Ovary (tissue), 7 donors: ENCODE measurements at regions not wholly inside any gene's neighbourhood (a gene's known extent, or its start where the extent isn't known, plus 50 kb on each side); places are given as distances from the start of the nearest gene placed in this dataset.
"Not testable (repeated sequence)": the region's sequence is repeated elsewhere in the genome, so short reads cannot be mapped to it uniquely, and the experiment has no call there.

Source experiments
- DNase-seq, 5 donors: peaks; one replicate each; pipeline ENCODE4 v3.0.0-alpha.2; 2019 to 2020
- H3K27ac ChIP-seq, 2 donors: fragments of 200-600 bp; one replicate each; pipeline versions ENCODE4 v1.5.1 to v1.8.0; 2019 to 2022
- H3K27me3 ChIP-seq: fragments of 200-600 bp; one replicate; pipeline ENCODE4 v1.8.0; 2022
- H3K36me3 ChIP-seq: fragments of 200-600 bp; sonication (generic); one replicate; pipeline ENCODE4 v1.5.1; 2019
- H3K4me1 ChIP-seq: one replicate; pipeline ENCODE4 v1.8.1; 2013; ENCODE audit warnings: mild to moderate bottlenecking, moderate library complexity; ENCODE audit not compliant: insufficient read depth
- H3K4me3 ChIP-seq: fragments of 200-600 bp; sonication (generic); one replicate; pipeline ENCODE4 v1.5.1; 2017
- H3K9me3 ChIP-seq, 2 donors: fragments of 200-600 bp in 1 of 2; sonication (generic) in 1 of 2; one replicate each; pipeline versions ENCODE4 v1.5.1 to v1.8.1; 2013 to 2019; ENCODE audit warnings: mild to moderate bottlenecking in 1 of 2, moderate library complexity in 1 of 2
- EP300 ChIP-seq: sonication (generic); formaldehyde crosslinking; IDR thresholded peaks from one replicate; pipeline ENCODE4 v1.6.1; 2017; ENCODE audit warnings: antibody characterized with exemption
- POLR2A ChIP-seq: fragments of 450-650 bp; IDR thresholded peaks from one replicate; pipeline ENCODE4 v1.6.1; 2017; ENCODE audit warnings: antibody characterized with exemption, mild to moderate bottlenecking, moderate library complexity
- WGBS, 3 donors: extraction: QIAGEN DNeasy Blood & Tissue Kit in 1 of 3; methylation state at CpG; one replicate each; pipeline versions ENCODE4 v1.1.5 to v1.1.7; 2013 to 2017; 5-methylcytosine and 5-hydroxymethylcytosine counted together
- intact Hi-C, 4 donors: fragments of 100-400 bp; cut with DNase I; formaldehyde crosslinking; loops; one replicate each; pipeline versions ENCODE4 v1.11.0 to v1.15.1; 2022 to 2023
- TF ChIP-seq, protein P1 (sequence below), 3 donors: fragments of 450-650 bp in 2 of 3; fragments of 200-600 bp in 1 of 3; IDR thresholded peaks; one replicate each; pipeline versions ENCODE4 v1.5.1 to v1.8.0; 2016 to 2022; ENCODE audit warnings: antibody characterized with exemption in 3 of 3, mild to moderate bottlenecking in 1 of 3
- donor health status: DM: no; HTN: no; CAD: no; lungs with moderate emphysema.
- donor health status: DM: no; HTN: no; CAD: no.
- donor health status: Bipolar disorder and iron deficiency.
- donor health status: DM: no; HTN: no; CAD: no.
- donor health status: DM: yes; HTN: yes; CAD: no.

DNA sequence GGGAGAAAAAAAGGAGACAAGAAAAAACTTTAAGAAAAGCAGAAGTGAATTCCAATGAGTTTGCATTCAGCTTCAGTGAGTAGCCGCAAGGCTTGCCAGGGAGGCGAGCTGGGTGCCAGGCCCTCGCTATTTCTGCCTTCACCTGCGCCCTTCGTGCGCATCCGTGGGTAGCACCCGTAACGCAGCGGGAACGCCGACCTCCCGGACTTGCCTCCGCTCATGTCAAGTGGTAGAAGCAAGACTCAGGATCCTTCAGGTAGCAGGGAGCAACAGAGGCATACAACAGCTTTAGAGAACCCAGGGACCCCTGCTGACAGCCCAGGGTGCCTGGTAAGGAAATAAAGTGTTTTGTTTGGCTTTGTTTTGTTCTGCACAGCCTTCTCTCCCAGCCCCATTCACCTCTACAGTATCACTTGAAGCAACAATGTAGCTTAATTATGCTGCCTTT lies 140.0 kb upstream of the BCOR start:
- Histone ChIP-seq H3K9me3 (no peaks in the 10 kb centered on the region), H3K27ac (no peak overlapping the region), H3K4me3 (no peak overlapping the region), H3K27me3 (no peaks in the 10 kb centered on the region), H3K4me1 (no peaks in the 10 kb centered on the region), H3K36me3 (no peaks in the 10 kb centered on the region)
- no peak for DNase-seq
- 48 to 69% (median 66%) methylated on average over 14 of the region's 14 CpGs for WGBS, 3 donors
- intact Hi-C loops, result no loop called here
- TF ChIP-seq EP300, result no peak
- TF ChIP-seq, protein P1, sequence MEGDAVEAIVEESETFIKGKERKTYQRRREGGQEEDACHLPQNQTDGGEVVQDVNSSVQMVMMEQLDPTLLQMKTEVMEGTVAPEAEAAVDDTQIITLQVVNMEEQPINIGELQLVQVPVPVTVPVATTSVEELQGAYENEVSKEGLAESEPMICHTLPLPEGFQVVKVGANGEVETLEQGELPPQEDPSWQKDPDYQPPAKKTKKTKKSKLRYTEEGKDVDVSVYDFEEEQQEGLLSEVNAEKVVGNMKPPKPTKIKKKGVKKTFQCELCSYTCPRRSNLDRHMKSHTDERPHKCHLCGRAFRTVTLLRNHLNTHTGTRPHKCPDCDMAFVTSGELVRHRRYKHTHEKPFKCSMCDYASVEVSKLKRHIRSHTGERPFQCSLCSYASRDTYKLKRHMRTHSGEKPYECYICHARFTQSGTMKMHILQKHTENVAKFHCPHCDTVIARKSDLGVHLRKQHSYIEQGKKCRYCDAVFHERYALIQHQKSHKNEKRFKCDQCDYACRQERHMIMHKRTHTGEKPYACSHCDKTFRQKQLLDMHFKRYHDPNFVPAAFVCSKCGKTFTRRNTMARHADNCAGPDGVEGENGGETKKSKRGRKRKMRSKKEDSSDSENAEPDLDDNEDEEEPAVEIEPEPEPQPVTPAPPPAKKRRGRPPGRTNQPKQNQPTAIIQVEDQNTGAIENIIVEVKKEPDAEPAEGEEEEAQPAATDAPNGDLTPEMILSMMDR (IDR thresholded peaks at IDR 0.05), result no peak
- no peak for TF ChIP-seq POLR2A

DNA sequence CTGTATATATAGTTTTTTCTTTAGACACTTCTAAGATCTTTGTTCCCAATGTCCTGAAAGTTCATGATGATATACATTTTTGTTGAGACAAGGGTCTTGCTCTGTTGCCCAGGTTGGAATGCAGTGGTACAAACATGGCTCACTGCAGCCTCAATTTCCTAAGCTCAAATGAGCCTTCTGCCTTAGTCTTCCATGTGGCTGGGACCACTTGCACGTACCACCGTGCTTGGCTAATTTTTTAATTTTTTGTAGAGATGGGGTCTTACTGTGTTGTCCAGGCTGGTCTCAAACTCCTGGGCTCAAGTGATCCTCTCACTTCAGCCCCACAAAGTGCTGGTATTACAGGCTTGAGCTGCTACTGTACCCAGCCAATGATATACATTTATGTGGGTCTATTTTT lies 132.9 kb upstream of the BCOR start:
- TF ChIP-seq EP300 (no peak), POLR2A (no peak)
- TF ChIP-seq, protein P1 (IDR thresholded peaks at IDR 0.05), result no peak
- intact Hi-C loops, result no loop called here

DNA sequence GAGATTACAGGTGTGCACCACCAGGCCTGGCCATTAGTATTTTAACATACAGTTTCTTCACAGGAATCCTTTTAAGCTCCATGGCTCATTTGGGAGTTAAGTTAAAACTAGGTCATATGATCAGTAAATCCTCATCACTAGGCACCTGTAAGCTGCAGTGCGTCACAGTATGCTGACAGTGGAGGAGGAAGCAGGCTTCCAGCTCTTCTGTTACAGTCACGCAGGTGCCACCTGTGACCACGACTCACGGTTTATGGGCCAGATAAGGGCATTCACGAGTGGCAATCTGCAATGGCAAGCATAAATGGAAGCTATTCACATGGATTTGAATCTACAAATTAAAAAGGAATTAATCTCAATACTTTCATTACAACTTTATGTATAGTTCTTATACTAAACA lies 129.4 kb upstream of the BCOR start:
- TF ChIP-seq POLR2A (no peak), EP300 (no peak)
- TF ChIP-seq, protein P1 (IDR thresholded peaks at IDR 0.05), result no peak
- 85 to 91% (median 85%) methylated on average over 5 of the region's 5 CpGs for WGBS, 3 donors
- no peaks in the 10 kb centered on the region for H3K36me3 ChIP-seq
- no peak overlapping the region for H3K4me3 ChIP-seq
- H3K9me3 ChIP-seq, result no peaks in the 10 kb centered on the region
- no peak for DNase-seq
- H3K4me1 ChIP-seq, result no peaks in the 10 kb centered on the region
- H3K27me3 ChIP-seq, result no peaks in the 10 kb centered on the region
- intact Hi-C loops, result no loop called here
- no peak overlapping the region for H3K27ac ChIP-seq

More for the DNA sequence above, 132.9 kb upstream of the BCOR start:
- Histone ChIP-seq H3K4me1 (no peaks in the 10 kb centered on the region), H3K9me3 (no peaks in the 10 kb centered on the region), H3K27me3 (no peaks in the 10 kb centered on the region), H3K27ac (no peak overlapping the region), H3K36me3 (no peaks in the 10 kb centered on the region), H3K4me3 (no peak overlapping the region)
- 90 to 95% (median 94%) methylated on average over 2 of the region's 2 CpGs for WGBS, 3 donors
- DNase-seq, result no peak

DNA sequence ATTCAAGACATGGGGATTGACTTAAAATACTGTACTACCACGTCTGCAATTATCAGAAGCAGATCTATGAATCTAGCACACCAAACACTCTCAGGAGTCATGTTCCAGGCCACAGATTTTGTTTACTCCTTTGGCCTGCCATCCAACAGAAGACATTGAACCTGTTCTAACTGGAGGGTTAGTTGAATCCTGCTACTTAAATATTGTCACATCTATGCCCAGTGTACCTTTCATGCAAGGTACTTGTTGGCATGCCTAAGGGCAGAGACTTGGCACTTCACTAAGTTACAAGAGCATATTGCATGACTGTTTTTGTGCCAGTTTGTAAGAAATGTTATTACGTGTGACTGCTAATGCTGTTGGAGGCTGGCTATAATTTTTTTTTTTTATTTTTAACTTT lies 126.9 kb upstream of the BCOR start:
- Histone ChIP-seq H3K4me1 (no peaks in the 10 kb centered on the region), H3K4me3 (no peak overlapping the region), H3K36me3 (no peaks in the 10 kb centered on the region), H3K27ac (no peak overlapping the region), H3K27me3 (no peaks in the 10 kb centered on the region), H3K9me3 (no peaks in the 10 kb centered on the region)
- no peak for DNase-seq
- intact Hi-C loops, result no loop called here
- 65 to 76% (median 66%) methylated on average over 2 of the region's 2 CpGs for WGBS, 3 donors
- TF ChIP-seq, protein P1 (IDR thresholded peaks at IDR 0.05), result no peak
- TF ChIP-seq EP300 (no peak), POLR2A (no peak)

DNA sequence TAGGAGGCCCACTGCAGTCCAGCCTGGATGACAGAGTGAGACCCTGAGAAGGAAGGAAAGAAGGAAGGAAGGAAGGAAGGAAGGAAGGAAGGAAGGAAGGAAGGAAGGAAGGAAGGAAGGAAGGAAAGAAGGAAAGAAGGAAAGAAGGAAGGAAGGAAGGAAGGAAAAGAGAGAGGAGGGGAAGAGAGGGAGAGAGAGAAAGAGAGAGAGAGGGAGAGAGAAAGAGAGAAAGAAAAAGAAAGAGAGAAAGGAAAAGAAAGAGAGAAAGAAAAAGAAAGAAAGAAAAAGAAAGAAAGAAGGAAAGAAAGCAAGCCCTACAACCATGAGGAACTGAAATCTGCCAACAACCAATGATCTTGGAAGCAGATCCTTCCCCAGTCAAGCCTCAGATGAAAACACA lies 124.9 kb upstream of the BCOR start:
- H3K9me3 ChIP-seq, H3K27me3 ChIP-seq, DNase-seq, H3K4me1 ChIP-seq, intact Hi-C loops, H3K4me3 ChIP-seq, H3K27ac ChIP-seq, H3K36me3 ChIP-seq: not testable (repeated sequence)
